Mucosa of rectum (tissue), 2 donors: ENCODE measurements at regions not wholly inside any gene's neighbourhood (a gene's known extent, or its start where the extent isn't known, plus 50 kb on each side); places are given as distances from the start of the nearest gene placed in this dataset.

Experiments used
- H3K27ac ChIP-seq, 2 donors: one replicate each; pipeline ENCODE4 v1.7.0; 2013; ENCODE audit warnings: inconsistent platforms in 2 of 2, low read depth in 2 of 2, low read length in 2 of 2
- H3K27me3 ChIP-seq, 2 donors: one replicate each; pipeline ENCODE4 v1.7.0; 2013; ENCODE audit warnings: low read length in 2 of 2; ENCODE audit not compliant: control insufficient read depth in 2 of 2, insufficient read depth in 2 of 2
- H3K36me3 ChIP-seq, 2 donors: one replicate each; pipeline ENCODE4 v1.7.0; 2013; ENCODE audit warnings: low read length in 2 of 2; ENCODE audit not compliant: control insufficient read depth in 2 of 2, insufficient read depth in 2 of 2
- H3K4me1 ChIP-seq, 2 donors: one replicate each; pipeline ENCODE4 v1.7.0; 2013; ENCODE audit warnings: low read length in 2 of 2, mild to moderate bottlenecking in 1 of 2; ENCODE audit not compliant: control insufficient read depth in 2 of 2, insufficient read depth in 2 of 2
- H3K4me3 ChIP-seq, 2 donors: one replicate each; pipeline ENCODE4 v1.7.0; 2013; ENCODE audit warnings: low read length in 2 of 2
- H3K9ac ChIP-seq, 2 donors: one replicate each; pipeline ENCODE4 v1.7.0; 2013; ENCODE audit warnings: low read length in 2 of 2, low read depth in 1 of 2, mild to moderate bottlenecking in 1 of 2
- H3K9me3 ChIP-seq, 2 donors: one replicate each; pipeline ENCODE4 v1.7.0; 2013; ENCODE audit warnings: low read length in 2 of 2; ENCODE audit not compliant: control insufficient read depth in 2 of 2
- donor health status: healthy.
- donor health status: Normal muscosa, but diverticular disease.

DNA sequence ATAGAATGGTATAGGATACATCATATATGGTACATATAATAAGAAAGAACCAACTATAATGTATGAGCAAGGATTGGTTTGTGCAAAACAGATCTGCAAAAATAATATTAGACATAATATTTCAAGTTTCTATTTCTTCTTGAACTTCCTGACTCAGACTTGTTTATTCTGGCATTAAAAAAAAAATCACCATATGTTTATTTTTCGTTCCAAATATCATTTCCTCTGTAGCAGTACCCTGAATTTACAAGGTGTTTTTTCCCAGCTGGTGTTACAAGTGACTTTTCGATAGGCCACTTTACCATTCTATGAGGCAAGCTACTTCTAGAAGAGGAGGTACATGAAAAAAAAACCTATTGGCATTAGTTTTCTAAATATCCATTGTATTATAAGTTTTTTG lies 785.0 kb downstream of the PDCD6IP start:
- Histone ChIP-seq H3K4me1 (no peaks in the 10 kb centered on the region), H3K36me3 (no peaks in the 10 kb centered on the region)

DNA sequence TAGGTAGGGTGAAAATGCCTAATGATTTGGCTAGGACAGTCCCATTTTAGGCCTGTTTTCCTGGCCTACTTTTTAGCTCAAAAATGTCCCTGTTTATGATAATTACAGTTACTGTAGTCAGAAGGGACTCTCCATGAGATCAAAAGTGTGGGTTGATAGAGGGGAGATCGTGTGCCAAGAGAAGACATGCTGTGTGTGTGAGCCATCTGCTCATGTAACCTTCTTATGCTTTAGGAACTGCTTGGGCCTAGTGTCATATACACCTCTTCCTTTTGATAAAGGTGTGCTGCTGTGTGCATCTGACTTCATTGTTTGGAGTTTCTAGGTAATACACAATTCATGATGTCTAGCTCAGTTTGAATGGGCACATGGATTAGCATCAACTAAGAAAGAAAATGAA lies 786.5 kb downstream of the PDCD6IP start:
- H3K4me3 ChIP-seq, result no peak overlapping the region
- H3K27ac ChIP-seq, result no peak overlapping the region
- H3K9me3 ChIP-seq, result no peaks in the 10 kb centered on the region
- no peaks in the 10 kb centered on the region for H3K36me3 ChIP-seq
- H3K27me3 ChIP-seq, result no peaks in the 10 kb centered on the region
- no peaks in the 10 kb centered on the region for H3K4me1 ChIP-seq
- H3K9ac ChIP-seq, result no peak overlapping the region

More for the DNA sequence above, 785.0 kb downstream of the PDCD6IP start:
- no peak overlapping the region for H3K9ac ChIP-seq
- H3K27ac ChIP-seq, result no peak overlapping the region
- H3K9me3 ChIP-seq, result no peaks in the 10 kb centered on the region
- H3K27me3 ChIP-seq, result no peaks in the 10 kb centered on the region
- no peak overlapping the region for H3K4me3 ChIP-seq

DNA sequence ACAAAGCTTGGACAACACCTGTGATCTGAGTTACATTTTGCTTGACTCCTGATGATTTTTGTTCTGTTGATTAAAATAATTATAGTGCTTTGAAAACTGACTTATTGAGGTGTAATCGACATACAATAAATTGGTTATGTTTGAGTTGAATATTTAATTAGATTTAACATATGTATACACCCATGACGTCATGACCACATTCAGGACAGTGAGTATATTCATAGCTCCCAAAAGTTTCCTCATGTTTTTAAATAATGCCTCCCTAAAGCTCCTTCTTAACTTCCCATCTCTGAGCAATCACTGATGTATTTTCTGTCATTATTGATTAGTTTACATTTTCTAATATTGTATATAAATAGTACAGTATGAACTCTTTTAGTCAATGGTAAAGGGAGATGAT lies 801.2 kb downstream of the PDCD6IP start:
- Histone ChIP-seq H3K27me3 (no peaks in the 10 kb centered on the region), H3K9me3 (no peaks in the 10 kb centered on the region), H3K4me1 (no peaks in the 10 kb centered on the region), H3K4me3 (no peak overlapping the region), H3K36me3 (no peaks in the 10 kb centered on the region), H3K27ac (no peak overlapping the region), H3K9ac (no peak overlapping the region)

DNA sequence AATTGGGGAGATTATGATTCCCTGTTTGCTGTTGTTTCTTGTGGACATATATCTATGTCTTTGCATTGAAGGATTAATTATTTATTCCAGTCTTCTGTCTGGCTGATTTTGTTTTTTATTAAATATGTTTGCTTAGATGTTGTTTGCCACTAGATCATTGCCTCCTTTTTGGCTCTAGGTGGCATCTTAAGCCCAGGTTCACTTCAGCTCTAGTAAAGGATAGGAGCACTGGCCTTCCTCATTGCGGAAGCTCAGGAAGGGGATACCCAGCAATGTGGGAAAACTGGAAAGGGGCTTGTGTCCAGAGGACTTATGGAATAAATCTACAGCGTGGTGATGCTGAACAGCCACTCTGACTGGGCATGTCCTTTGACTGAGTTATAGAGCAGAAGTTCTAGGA lies 821.6 kb downstream of the PDCD6IP start:
- Histone ChIP-seq H3K27ac (no peak overlapping the region), H3K9ac (no peak overlapping the region), H3K9me3 (no peaks in the 10 kb centered on the region), H3K4me1 (no peaks in the 10 kb centered on the region), H3K4me3 (no peak overlapping the region), H3K36me3 (no peaks in the 10 kb centered on the region), H3K27me3 (no peaks in the 10 kb centered on the region)

DNA sequence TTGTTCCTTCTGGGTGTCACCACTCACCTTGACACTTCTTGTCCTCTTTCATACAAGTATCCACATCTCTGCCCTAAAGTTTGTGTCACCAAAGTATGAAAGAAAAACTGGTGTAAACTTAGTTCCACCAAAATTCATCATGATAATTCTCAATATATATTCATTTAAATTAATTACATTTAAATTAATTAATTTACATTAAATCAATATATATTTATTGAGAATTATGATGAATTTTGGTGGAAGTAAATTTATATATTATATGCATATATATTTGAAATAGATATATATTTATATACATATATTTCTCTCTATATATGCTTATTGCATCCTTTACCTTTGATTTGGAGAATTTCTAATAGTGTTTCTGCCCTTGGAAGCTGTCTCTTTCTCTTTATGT lies 828.3 kb downstream of the PDCD6IP start:
- Histone ChIP-seq H3K9ac (no peak overlapping the region), H3K27ac (no peak overlapping the region), H3K4me1 (no peaks in the 10 kb centered on the region), H3K36me3 (no peaks in the 10 kb centered on the region), H3K27me3 (no peaks in the 10 kb centered on the region), H3K9me3 (no peaks in the 10 kb centered on the region), H3K4me3 (no peak overlapping the region)

DNA sequence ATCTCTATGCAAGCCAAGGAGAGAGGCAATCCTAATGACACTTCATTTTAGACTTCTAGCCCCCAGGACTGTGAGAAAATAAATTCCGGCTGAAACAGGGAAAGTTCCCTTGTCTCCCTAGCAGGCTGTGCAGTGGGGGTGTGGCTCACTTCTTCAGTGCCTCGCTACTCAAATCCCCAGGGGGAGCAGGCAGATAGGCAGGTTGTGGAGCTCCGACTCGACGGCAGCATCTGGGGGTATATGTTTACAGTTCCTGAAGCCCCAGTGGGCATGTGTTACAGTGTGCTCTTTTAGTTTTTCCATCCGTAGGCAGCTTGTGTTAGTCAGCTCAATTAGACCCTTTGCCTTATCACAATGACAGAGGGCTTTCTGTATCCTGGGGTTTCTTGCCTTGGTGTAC lies 836.5 kb downstream of the PDCD6IP start:
- H3K27ac ChIP-seq, result no peak overlapping the region
- H3K4me1 ChIP-seq, result no peaks in the 10 kb centered on the region
- H3K9me3 ChIP-seq, result no peaks in the 10 kb centered on the region
- H3K4me3 ChIP-seq, result no peak overlapping the region
- H3K27me3 ChIP-seq, result no peaks in the 10 kb centered on the region
- no peaks in the 10 kb centered on the region for H3K36me3 ChIP-seq
- no peak overlapping the region for H3K9ac ChIP-seq

DNA sequence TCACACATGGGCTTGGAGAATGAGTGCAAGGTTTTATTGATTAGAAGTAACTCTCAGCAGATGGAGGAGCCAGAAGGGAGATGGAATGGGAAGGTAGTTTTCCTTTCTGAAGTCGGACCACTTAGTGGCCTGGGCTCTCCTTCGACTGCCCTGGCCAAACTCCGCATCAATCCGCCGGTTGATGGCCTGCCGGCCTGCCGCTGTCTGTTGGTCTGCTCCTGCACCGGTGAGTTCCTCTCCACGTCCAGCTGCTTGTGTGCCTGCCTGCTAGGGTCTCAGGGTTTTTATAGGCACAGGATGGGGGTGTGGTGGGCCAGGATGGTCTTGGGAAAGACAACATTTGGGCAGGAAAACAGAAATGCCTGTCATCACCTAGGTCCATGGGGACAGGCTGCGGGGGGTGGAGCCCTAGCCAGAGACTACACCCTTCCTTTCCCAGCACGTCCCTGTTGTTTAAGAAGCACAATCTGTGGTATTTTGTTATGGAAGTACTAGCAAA lies 837.0 kb downstream of the PDCD6IP start:
- H3K27ac ChIP-seq, result no peak overlapping the region
- H3K9me3 ChIP-seq, result no peaks in the 10 kb centered on the region
- H3K36me3 ChIP-seq, result no peaks in the 10 kb centered on the region
- no peak overlapping the region for H3K4me3 ChIP-seq
- H3K9ac ChIP-seq, result no peak overlapping the region
- no peaks in the 10 kb centered on the region for H3K4me1 ChIP-seq
- H3K27me3 ChIP-seq, result no peaks in the 10 kb centered on the region

DNA sequence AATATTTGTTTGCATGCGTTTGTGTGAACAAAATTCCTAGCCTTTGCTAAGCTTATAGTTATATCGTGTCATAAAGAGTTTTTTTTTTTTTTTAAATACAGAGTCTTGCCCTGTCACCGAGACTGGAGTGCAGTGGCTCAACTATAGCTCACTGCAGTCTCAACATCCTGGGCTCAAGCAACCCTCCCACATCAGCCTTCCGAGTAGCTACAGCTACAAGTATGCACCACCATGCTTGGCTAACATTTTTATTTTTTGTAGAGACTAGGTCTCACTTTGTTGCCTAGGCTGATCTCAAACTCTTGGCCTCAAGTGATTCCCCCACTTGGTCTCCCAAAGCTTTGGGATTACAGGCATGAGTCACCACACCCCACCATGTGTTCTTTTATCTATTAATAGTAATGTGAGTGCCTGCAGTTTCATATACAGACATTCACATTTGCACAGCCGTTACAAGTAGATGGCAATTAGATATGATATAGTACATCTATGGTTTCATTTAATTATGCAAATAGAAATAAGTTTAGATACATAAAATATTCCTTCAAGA lies 848.6 kb downstream of the PDCD6IP start:
- Histone ChIP-seq H3K27ac (no peak overlapping the region), H3K4me3 (no peak overlapping the region), H3K4me1 (no peaks in the 10 kb centered on the region), H3K36me3 (no peaks in the 10 kb centered on the region), H3K27me3 (no peaks in the 10 kb centered on the region), H3K9ac (no peak overlapping the region), H3K9me3 (no peaks in the 10 kb centered on the region)

DNA sequence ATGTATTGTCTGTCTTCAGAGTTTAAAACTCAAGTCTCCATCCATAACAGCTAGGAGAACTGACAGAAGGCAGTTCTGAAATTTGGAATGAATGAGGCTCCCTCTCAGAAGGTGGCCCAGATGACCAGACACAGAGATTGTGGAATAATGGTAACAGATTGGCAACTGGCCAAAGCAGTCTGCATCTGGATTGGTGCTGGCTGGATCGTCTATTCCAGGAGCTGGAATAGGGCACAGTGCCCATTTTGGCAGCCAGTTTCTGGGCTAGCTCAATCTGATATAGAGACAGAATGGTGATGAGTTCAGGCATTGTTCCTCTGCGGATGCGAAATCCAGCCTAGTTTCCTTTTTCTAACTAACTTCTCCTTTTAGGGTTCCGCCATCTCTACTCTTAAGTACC lies 851.7 kb downstream of the PDCD6IP start:
- Histone ChIP-seq H3K9me3 (no peaks in the 10 kb centered on the region), H3K9ac (no peak overlapping the region), H3K36me3 (no peaks in the 10 kb centered on the region), H3K27ac (no peak overlapping the region), H3K4me3 (no peak overlapping the region), H3K4me1 (no peaks in the 10 kb centered on the region), H3K27me3 (no peaks in the 10 kb centered on the region)

DNA sequence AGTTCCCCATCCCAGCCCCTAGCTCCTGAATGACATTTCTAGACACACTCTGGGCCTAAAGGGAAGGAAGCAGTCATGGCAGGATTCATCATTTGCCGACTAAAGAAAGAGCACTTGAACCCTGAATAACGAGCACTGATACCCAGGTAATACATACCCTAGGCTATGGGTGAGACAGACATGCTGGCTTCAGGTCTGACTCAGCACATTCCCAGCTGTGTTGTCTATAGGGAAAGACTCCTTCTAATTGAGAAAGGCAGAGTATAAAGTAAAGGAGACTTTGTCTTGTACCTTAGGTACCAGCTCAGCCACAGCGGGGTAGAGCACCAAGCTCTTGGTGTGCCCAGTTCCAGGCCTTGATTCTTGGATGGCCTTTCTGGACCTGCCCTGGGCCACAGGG lies 870.5 kb downstream of the PDCD6IP start:
- Histone ChIP-seq H3K36me3 (no peaks in the 10 kb centered on the region), H3K9me3 (no peaks in the 10 kb centered on the region), H3K27ac (no peak overlapping the region), H3K9ac (no peak overlapping the region), H3K27me3 (no peaks in the 10 kb centered on the region), H3K4me1 (no peaks in the 10 kb centered on the region), H3K4me3 (no peak overlapping the region)

DNA sequence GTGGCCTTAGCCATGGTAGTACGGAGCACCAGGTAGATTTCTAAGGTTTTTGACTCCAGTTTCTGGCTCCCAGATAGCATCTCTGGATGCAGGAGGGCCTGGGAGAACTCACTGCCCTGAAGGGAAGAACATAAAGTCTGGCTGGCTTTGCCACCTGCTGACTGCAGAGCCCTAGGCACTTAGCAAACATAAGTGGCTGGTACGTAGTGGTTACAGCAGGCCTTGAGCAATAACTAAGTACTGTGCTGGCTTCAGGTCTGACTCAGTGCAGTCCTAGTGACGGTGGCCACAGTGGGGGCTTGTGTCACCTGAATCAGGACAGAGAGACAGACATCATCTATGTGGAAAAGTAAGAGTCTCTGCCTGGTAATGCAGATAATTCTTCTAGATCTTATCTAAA lies 871.1 kb downstream of the PDCD6IP start:
- Histone ChIP-seq H3K27ac (no peak overlapping the region), H3K4me3 (no peak overlapping the region), H3K9me3 (no peaks in the 10 kb centered on the region), H3K27me3 (no peaks in the 10 kb centered on the region), H3K4me1 (no peaks in the 10 kb centered on the region), H3K9ac (no peak overlapping the region), H3K36me3 (no peaks in the 10 kb centered on the region)
